HG03460 (cell line): ENCODE measurements at regions not wholly inside any gene's neighbourhood (a gene's known extent, or its start where the extent isn't known, plus 50 kb on each side); places are given as distances from the start of the nearest gene placed in this dataset.
"Not testable (repeated sequence)": the region's sequence is repeated elsewhere in the genome, so short reads cannot be mapped to it uniquely, and the experiment has no call there.

Source experiments
- ATAC-seq: cut with Tn5 transposase; IDR thresholded peaks from one replicate; pipeline ENCODE4 v1.9.1; 2021; ENCODE audit not compliant: unreplicated experiment

- peak; percentile 64 for ATAC-seq
These were observed 115.0 kb upstream of the SHISA3 start for GRCh38 chr4:42282081-42282901.

DNA sequence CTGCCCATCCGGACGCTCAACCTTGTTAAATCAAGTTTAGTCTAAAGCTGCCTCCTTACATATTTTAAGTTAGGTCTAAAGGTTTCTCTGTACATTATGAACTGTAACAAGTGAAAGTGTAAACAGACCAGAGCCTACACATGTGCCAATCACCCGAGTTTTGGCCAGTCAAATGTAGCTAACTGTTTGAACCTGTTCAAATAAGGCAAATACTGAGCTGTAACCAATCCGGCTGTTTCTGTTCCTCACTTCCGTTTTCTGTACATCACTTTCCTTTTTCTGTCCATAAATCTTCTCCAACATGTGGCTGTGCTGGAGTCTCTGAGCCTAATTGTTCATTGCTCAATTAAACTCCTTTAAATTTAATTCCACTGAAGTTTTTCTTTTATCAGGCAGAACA lies 113.3 kb upstream of the SHISA3 start:
- no peak for ATAC-seq

GRCh38 chr4:42288876-42289275 lies 108.4 kb upstream of the SHISA3 start:
- not testable (repeated sequence) for ATAC-seq

DNA sequence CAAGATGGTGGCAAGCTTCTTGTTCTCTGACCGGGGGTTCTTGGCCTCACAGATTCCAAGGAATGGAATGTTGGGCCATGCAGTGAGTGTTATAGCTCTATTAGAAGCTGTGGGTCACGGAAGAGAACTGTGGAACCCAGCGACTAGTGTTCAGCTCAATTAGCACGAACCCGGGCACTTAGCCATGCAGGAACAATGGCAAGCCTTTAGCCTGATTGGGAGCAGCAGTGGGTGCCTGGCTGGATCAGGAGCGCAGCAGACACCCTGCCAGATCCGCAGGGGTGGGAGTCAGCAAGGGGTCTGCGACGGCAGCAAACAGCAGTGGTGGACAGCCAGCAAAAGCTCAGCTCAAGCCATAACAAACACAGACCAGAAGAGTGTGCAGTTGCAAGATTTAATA lies 105.1 kb upstream of the SHISA3 start:
- ATAC-seq, result not testable (repeated sequence)

DNA sequence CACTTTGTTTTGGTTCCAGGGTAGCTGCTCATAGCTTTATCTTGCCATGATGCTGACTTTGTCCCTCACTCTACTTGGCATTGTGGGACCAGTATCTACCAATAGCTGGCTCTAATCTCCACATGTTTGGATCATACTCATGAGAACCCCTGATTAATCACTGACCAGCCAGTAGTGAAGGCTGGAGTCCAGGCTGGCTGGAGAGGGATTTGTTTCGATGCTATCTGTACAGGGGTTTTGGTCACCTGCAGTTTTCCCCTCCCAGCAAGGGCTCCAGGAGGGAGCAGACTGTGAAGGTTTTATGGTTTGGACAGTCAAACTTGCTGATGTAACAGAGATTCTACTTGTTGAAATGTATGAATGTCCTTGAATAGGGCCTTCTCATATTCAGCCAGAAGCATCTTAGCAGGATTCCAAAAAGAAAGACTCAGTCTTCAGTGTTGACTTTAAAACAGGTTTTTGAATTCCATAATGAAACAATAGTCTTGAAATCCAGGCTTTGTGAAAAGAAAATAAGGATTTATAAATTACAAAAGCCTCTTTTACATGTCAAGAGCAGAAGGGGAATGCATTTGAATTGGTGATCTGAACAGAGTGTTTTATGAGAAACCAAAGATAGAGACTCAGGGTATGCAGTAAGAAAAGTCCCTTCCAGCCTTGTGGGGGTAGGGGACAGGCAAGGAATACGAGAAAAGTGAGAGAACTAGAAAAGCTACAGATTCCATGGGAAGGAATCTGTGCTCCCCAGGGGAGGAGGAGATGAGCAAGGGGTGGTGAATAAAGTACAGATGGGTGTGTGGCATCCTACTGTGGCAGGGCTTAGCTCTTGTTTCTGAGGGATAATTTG lies 103.1 kb upstream of the SHISA3 start:
- no peak for ATAC-seq

- no peak for ATAC-seq
These were observed 101.1 kb upstream of the SHISA3 start for GRCh38 chr4:42296196-42296595.

GRCh38 chr4:42302348-42302747 lies 94.9 kb upstream of the SHISA3 start:
- no peak for ATAC-seq

DNA sequence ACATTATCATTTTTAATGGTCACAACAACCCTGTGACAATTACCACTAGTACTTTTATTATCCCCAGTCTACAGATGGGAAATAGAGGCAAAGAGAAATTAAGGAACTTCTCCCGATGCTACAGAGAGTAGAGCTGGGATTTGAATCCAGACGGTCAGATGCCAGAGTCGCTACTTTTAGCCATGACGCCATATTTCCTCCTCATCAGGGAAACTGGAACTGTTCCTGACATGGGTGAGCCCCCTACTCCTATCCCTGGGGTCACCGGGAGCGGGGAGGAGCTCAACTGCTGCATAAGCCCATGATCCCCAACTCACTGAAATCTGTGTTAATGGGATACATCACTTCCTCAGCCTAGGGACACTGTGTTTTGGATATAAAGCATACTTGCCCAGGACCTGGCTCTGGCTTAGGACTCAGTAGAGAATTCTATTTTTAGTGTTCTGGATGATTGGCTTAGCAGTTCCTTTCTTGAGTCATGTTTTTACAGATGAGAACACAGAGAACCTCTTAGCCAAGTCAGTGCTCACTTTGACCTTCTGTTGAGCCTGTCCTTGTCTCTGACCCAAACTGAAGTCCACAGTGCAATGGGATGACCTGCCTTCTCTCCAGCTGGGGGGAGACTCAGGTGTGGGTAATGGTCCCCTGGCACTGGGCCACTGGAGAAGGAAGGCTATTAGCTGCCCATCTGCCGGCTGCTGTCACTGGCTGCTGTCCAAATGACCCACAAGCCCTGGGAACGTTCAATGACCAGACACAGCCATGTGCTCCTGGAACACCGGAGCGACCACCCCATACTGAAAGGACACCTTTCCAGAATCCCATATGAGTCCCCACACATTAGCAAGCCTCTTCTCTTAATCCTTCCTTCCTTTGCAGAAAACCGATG lies 90.8 kb upstream of the SHISA3 start:
- no peak for ATAC-seq

- no peak for ATAC-seq
These were observed 89.0 kb upstream of the SHISA3 start for GRCh38 chr4:42308247-42308646.

GRCh38 chr4:42309361-42310260 lies 87.7 kb upstream of the SHISA3 start:
- ATAC-seq, result no peak

GRCh38 chr4:42310358-42310757 lies 86.9 kb upstream of the SHISA3 start:
- ATAC-seq, result no peak

- no peak for ATAC-seq
These were observed 86.5 kb upstream of the SHISA3 start for GRCh38 chr4:42310806-42311205.

GRCh38 chr4:42311591-42311990 lies 85.7 kb upstream of the SHISA3 start:
- no peak for ATAC-seq

DNA sequence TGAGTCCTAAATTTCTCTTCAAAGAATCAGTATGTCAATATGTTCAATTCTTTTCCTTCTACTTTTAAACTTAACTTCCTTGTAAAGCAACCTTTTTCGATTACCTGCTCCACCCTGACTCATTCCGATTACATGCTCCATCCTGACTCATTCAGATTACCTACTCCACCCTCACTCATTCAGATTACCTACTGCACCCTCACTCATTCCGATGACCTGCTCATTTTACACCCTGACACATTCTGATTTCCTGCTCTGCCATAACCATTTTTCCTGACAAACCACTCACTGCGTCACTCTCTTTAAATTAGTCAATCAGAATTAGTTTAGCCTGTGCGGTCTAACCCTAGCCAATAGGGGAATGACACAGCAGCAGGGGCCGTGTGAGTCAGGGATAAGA lies 83.9 kb upstream of the SHISA3 start:
- not testable (repeated sequence) for ATAC-seq

DNA sequence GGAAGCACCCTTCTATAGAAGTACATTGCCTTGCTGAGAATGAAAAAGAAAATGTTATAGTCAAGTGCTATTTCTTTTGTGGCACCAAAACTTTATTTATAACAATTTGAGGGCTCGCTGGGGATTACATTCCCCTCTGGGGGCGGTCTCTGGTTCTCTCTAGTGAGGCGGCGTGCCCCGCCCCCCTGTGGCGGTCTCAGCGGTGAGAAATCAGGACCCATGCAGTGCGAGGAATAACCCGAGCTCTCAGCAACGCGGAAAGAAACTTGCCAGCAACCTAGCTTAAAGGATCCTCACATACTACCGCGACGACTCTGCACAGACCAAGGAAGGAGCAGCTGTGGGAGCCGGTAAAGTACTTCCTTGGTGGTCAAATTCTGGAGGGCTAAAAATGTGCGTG lies 83.4 kb upstream of the SHISA3 start:
- no peak for ATAC-seq

GRCh38 chr4:42315231-42315630 lies 82.1 kb upstream of the SHISA3 start:
- no peak for ATAC-seq

DNA sequence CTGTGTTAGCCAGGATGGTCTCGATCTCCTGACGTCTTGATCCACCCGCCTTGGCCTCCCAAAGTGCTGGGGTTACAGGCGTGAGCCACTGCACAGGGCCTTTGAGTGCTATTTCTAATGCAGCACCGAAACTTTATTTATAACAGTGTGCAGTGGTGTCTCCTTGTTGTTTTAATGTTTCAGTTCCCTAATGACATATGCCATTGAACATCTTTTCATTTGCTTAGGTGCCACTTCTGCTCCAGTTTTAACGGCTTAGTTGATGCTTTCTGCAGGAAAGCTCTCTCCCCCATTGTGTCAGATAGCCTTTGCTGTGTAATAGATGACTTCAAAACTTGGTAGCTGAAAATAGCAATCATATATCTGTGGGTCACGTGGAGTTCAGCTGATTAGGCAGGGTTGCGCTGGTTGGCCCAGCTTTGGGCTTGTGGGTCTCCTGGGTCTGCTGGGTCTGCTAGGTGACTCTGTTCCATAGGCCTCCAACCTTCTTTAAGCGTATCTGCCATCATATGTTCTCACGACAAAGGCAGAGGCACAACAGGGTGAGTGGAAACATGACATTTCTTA lies 76.4 kb upstream of the SHISA3 start:
- ATAC-seq, result no peak

GRCh38 chr4:42326040-42326439 lies 71.2 kb upstream of the SHISA3 start:
- no peak for ATAC-seq

DNA sequence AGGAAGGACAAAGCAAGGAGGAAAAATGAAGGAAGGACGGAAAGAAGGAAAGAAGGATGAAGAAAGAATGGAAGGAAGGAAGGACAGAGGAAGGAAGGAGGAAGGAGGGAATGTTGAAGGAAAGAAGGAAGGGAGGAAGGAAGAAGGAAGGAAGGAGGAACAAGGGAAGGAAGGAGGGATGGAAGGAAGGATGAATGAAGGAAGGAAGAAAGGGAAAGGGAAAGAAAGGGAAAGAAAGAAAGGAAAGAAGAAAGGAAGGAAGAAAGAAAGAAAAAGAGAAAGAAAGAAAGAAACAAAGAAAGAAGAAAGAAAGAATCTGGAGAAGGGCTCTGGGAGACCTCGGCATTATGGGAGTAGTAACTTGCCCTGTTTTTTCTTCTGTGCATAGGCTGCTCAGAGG lies 70.8 kb upstream of the SHISA3 start:
- no peak for ATAC-seq

- ATAC-seq, result no peak
These were observed 70.0 kb upstream of the SHISA3 start for GRCh38 chr4:42327323-42327722.
